BJ (cell line): ENCODE measurements at regions not wholly inside any gene's neighbourhood (a gene's known extent, or its start where the extent isn't known, plus 50 kb on each side); places are given as distances from the start of the nearest gene placed in this dataset.
"Not testable (repeated sequence)": the region's sequence is repeated elsewhere in the genome, so short reads cannot be mapped to it uniquely, and the experiment has no call there.

Experiments
- CTCF ChIA-PET: fragments of 350-600 bp; formaldehyde crosslinking; extraction: SDS; loops from one replicate; lab custom pipeline; 2021; ENCODE audit warnings: antibody characterized with exemption, inconsistent platforms; lab: Yijun Ruan, JAX
- POLR2A ChIA-PET: fragments of 300-600 bp; sonication (Branson Sonifier 250); formaldehyde crosslinking; extraction: SDS; loops from one replicate; lab custom pipeline; 2021; ENCODE audit warnings: antibody characterized with exemption; lab: Charles Lee
- DNase-seq: peaks from one replicate; pipeline ENCODE4 v3.0.0-alpha.2; 2011; ENCODE audit warnings: low read depth
- H3K27me3 ChIP-seq: 2 replicates; pipeline ENCODE4 v1.6.0; 2011; ENCODE audit warnings: low read length; ENCODE audit not compliant: control insufficient read depth, insufficient read depth
- H3K36me3 ChIP-seq: 2 replicates; pipeline ENCODE4 v1.5.1; 2011; ENCODE audit warnings: low read length; ENCODE audit not compliant: control insufficient read depth, insufficient read depth
- H3K4me3 ChIP-seq: 2 replicates; pipeline ENCODE4 v1.5.1; 2011; ENCODE audit warnings: low read depth, mild to moderate bottlenecking, control low read depth, low read length
- TF ChIP-seq, protein P1 (sequence below): IDR thresholded peaks from 2 replicates; pipeline ENCODE4 v1.5.1; 2011; ENCODE audit warnings: low read depth, mild to moderate bottlenecking, control low read depth, inconsistent platforms, low read length, moderate library complexity; ENCODE audit not compliant: insufficient read depth

DNA sequence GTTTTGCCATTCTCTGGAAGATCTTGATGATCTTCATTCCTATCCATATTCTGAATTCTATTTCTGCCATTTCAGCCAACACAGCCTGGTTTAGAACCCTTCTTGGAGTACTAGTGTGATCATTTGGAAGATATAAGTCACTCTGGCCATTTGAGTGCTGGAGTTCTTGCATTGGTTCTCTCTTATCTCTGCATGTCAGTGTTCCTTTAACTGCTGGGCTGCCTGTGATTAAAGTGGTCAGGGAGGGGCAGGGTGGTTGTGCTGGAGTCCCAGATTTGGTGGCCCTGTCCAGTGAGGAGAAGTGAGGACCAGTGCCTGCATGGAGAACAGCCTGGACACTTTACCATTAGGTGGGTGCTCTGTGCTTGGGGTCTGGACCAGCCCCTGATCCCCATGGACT is 173.0 kb downstream of the SOD2 start:
- Histone ChIP-seq H3K27me3 (no peaks in the 10 kb centered on the region), H3K36me3 (no peaks in the 10 kb centered on the region), H3K4me3 (no peak overlapping the region)
- CTCF ChIA-PET = no interaction called here
- TF ChIP-seq, protein P1, sequence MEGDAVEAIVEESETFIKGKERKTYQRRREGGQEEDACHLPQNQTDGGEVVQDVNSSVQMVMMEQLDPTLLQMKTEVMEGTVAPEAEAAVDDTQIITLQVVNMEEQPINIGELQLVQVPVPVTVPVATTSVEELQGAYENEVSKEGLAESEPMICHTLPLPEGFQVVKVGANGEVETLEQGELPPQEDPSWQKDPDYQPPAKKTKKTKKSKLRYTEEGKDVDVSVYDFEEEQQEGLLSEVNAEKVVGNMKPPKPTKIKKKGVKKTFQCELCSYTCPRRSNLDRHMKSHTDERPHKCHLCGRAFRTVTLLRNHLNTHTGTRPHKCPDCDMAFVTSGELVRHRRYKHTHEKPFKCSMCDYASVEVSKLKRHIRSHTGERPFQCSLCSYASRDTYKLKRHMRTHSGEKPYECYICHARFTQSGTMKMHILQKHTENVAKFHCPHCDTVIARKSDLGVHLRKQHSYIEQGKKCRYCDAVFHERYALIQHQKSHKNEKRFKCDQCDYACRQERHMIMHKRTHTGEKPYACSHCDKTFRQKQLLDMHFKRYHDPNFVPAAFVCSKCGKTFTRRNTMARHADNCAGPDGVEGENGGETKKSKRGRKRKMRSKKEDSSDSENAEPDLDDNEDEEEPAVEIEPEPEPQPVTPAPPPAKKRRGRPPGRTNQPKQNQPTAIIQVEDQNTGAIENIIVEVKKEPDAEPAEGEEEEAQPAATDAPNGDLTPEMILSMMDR = no peak
- POLR2A ChIA-PET = no interaction called here
- no peak for DNase-seq

DNA sequence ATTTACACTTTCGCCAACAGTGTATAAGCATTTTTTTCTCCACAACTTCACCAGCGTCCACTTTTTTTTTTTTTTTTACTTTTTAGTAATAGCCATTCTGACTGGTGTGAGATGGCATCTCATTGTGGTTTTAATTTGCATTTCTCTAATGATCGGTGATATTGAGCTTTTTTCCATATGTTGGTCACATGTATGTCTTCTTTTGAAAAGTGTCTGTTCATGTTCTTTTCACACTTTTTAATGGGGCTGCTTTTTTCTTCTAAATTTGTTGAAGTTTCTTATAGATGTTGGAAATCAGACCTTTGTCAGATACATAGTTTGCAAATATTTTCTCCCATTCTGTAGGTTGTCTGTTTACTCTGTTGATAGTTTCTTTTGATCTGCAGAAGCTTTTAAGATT is 177.2 kb downstream of the SOD2 start:
- CTCF ChIA-PET = interaction anchor here (0.6 kb wide), 1 partner anchor 364 kb away, joined by 3 read pairs; no protein-coding TSS in a partner anchor
- POLR2A ChIA-PET, H3K27me3 ChIP-seq, DNase-seq, H3K36me3 ChIP-seq, H3K4me3 ChIP-seq: not testable (repeated sequence)

DNA sequence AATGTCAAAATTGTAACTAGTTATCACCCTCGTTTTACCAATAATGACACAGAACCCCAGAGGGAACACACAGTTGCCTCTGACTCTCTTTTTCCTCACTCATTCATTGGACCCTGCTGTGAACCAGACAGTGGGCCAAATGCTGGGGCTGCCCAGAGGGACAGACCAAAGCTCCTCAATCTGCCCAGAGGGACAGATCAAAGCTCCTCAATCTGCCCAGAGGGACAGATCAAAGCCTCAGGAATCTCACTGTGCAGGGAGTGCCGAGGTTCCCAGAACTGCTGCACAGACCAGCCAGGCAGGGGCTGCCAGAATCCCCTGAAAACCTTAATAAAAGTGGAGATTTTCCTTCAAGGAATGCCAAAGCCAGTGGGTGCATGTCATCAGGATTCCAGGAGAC is 179.1 kb downstream of the SOD2 start:
- Histone ChIP-seq H3K27me3 (no peaks in the 10 kb centered on the region), H3K36me3 (no peaks in the 10 kb centered on the region), H3K4me3 (no peak overlapping the region)
- no peak for DNase-seq
- ChIA-PET CTCF (no interaction called here), POLR2A (no interaction called here)
- TF ChIP-seq, protein P1 = no peak

- POLR2A ChIA-PET = no interaction called here
- Histone ChIP-seq H3K4me3 (no peak overlapping the region), H3K27me3 (no peaks in the 10 kb centered on the region), H3K36me3 (no peaks in the 10 kb centered on the region)
- CTCF ChIA-PET = no interaction called here
- TF ChIP-seq, protein P1 = no peak
- no peak for DNase-seq
Measured at GRCh38 chr6:159513074-159513720, 179.8 kb downstream of the SOD2 start.

DNA sequence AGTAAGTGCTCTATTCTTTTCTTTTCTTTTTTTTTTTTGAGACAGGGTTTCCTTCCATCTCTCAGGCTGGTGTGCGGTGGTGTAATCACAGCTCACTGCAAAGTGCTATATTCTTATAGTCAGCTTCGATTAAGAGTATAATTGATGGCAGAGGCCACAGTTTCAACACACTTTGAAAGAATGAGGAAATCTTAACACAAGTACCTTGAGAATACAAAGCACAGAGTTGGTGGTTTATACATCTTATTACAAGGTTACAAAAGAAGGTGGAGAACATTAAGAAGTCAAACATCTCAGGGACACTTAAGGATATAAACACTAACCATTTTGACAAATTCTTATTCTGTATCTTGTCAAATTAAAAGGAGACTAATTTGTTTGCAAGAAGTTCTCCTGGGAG is 180.5 kb downstream of the SOD2 start:
- DNase-seq = no peak
- Histone ChIP-seq H3K36me3 (no peaks in the 10 kb centered on the region), H3K27me3 (no peaks in the 10 kb centered on the region), H3K4me3 (no peak overlapping the region)
- ChIA-PET POLR2A (no interaction called here), CTCF (no interaction called here)
- TF ChIP-seq, protein P1 = no peak

DNA sequence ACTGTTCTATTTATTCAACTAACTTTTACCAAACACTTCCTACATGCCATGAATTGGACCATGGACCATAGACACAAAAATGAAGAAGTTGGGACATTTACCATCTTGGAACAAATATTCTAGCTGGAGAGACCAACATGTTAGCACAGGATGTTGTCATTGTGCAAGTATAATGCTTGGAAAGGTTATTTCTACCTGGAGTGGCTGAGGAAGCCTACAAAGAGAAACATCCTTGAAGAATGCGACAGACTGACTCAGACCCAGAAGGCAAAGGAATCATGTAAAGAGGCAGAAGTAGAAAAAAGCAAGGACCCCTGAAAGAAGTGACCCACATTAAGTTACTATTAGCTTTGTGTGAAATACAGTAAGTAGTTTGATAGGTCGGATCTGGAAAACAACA is 180.9 kb downstream of the SOD2 start:
- TF ChIP-seq, protein P1 = no peak

More for the DNA sequence above, 180.9 kb downstream of the SOD2 start:
- no peak for DNase-seq
- H3K4me3 ChIP-seq = no peak overlapping the region
- no peaks in the 10 kb centered on the region for H3K36me3 ChIP-seq
- ChIA-PET POLR2A (no interaction called here), CTCF (no interaction called here)
- no peaks in the 10 kb centered on the region for H3K27me3 ChIP-seq
